ENCODE measurements at regions not wholly inside any gene's neighbourhood (a gene's known extent, or its start where the extent isn't known, plus 50 kb on each side); places are given as distances from the start of the nearest gene placed in this dataset.

DNA sequence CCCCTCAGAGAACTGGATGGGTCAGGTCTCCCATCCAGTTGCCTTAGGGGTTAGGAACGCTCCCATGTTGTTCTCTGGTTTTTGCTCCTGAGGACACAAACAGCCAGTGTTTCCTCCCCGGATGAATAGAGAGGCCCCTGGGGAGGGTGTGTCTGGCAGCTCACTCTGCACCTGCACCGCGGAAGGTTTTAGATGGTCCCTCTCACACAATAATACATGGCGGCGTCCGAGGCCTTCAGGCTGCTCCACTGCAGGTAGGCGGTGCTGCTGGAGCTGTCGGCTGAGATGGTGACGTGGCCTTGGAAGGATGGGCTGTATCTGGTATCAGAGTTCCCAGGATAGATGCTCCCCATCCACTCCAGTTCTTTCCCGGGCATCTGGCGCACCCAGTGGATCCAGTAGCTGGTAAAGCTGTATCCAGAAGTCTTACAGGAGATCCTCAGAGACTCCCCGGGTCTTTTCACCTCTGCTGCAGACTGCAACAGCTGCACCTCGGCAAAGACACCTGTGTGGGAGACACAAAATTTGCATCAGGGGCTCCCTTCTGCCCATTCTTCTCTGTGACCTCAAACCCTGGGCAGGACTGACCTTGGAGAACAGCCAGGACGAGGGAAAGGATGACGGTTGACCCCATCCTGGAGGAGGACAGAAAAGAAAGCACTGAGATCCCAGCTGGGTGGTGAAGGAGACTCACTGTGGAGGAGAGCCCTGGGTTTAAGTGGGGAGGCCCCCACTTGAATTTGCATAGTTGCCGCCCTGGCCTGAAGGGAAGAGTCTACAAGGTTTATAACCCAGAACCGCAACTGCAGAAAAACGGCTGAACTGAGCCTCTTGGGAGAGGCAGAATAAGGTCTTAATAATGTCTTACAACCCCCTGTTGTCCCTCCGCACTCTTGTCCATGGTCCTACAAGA is 1324.8 kb downstream of the TMEM121 start:
- no peak for TF ChIP-seq POLR2A (IDR thresholded peaks at IDR 0.05; ENCODE audit: low read depth, low read length)
- TF ChIP-seq POLR2AphosphoS5 (IDR thresholded peaks at IDR 0.05; ENCODE audit: low read depth, low read length) = no peak
- TF ChIP-seq TAF1 (IDR thresholded peaks at IDR 0.05; ENCODE audit: low read depth, low read length) = no peak
